GM12878 (cell line): ENCODE measurements at regions not wholly inside any gene's neighbourhood (a gene's known extent, or its start where the extent isn't known, plus 50 kb on each side); places are given as distances from the start of the nearest gene placed in this dataset.

Source experiments
- ATAC-seq: fragments of 200-7000 bp; cut with Tn5 transposase; 3 replicates; pipeline ENCODE4 v1.9.1; 2020; ENCODE audit warnings: mild to moderate bottlenecking, moderate library complexity
- BruUV-seq: library from RNA; stranded (reverse); fragments of 400-500 nt; replicated peaks from 2 replicates; lab custom pipeline; 2021; lab: Mats Ljungman, UMichigan
- CTCF ChIA-PET: fragments of 300-600 bp; sonication (Branson Sonifier 250); formaldehyde crosslinking; extraction: SDS; loops from one replicate; lab custom pipeline; 2021; ENCODE audit warnings: inconsistent platforms; lab: Yijun Ruan, JAX
- POLR2A ChIA-PET: fragments of 350-600 bp; formaldehyde crosslinking; extraction: SDS; loops from one replicate; lab custom pipeline; 2021; ENCODE audit warnings: inconsistent platforms; lab: Charles Lee
- RAD21 ChIA-PET: fragments of 300-600 bp; sonication (Branson Sonifier 250); formaldehyde crosslinking; loops from one replicate; lab custom pipeline; 2023; ENCODE audit warnings: antibody characterized with exemption; ENCODE audit not compliant: unreplicated experiment; lab: Charles Lee
- SMC1A ChIA-PET: fragments of 300-600 bp; sonication (Branson Sonifier 250); formaldehyde crosslinking; loops from one replicate; lab custom pipeline; 2023; ENCODE audit not compliant: unreplicated experiment, uncharacterized antibody; lab: Charles Lee
- DNase-seq: peaks from one replicate; pipeline ENCODE4 v3.0.0-alpha.2; 2011; ENCODE audit warnings: low read depth, low spot score
- FAIRE-seq: peaks from 3 replicates; lab custom pipeline; 2011; peaks lifted over from hg19 to GRCh38; lab: Jason Lieb, UNC
- H2AFZ ChIP-seq: 2 replicates; pipeline ENCODE4 v1.6.0; 2011; ENCODE audit warnings: low read depth, low read length, control low read depth; ENCODE audit not compliant: control insufficient read depth
- H3K27ac ChIP-seq: 2 replicates; pipeline ENCODE4 v1.5.1; 2011; ENCODE audit warnings: control low read depth; ENCODE audit not compliant: control insufficient read depth, insufficient read depth
- H3K27me3 ChIP-seq, 2 experiments: replicated peaks in 1 of 2; 2 replicates each; pipeline versions ENCODE4 v1.6.0 to v1.6.1; 2011; ENCODE audit warnings: low read length in 1 of 2; ENCODE audit not compliant: control insufficient read depth in 2 of 2, insufficient read depth in 2 of 2
- H3K36me3 ChIP-seq, 2 experiments: 2 replicates each; pipeline ENCODE4 v1.5.1; 2011; ENCODE audit warnings: low read length in 1 of 2; ENCODE audit not compliant: control insufficient read depth in 2 of 2, insufficient read depth in 2 of 2
- H3K4me1 ChIP-seq: 2 replicates; pipeline ENCODE4 v1.6.1; 2011; ENCODE audit warnings: mild to moderate bottlenecking, low read length, moderate library complexity, mixed read lengths; ENCODE audit not compliant: control insufficient read depth, insufficient read depth
- H3K4me2 ChIP-seq: 2 replicates; pipeline ENCODE4 v1.6.0; 2011; ENCODE audit warnings: control low read depth; ENCODE audit not compliant: control insufficient read depth, insufficient read depth
- H3K4me3 ChIP-seq: fragments of 200-600 bp; sonication (generic); 2 replicates; pipeline ENCODE4 v1.5.1; 2016
- H3K79me2 ChIP-seq: 2 replicates; pipeline ENCODE4 v1.6.0; 2011; ENCODE audit warnings: low read length; ENCODE audit not compliant: control insufficient read depth, insufficient read depth
- H3K9ac ChIP-seq: 2 replicates; pipeline ENCODE4 v1.8.0; 2011; ENCODE audit warnings: low read length, control low read depth, mixed read lengths; ENCODE audit not compliant: control insufficient read depth, insufficient read depth
- H3K9me3 ChIP-seq: replicated peaks from 3 replicates; pipeline ENCODE4 v1.5.1; 2011; ENCODE audit warnings: mild to moderate bottlenecking, low read length; ENCODE audit not compliant: control insufficient read depth, insufficient read depth
- H4K20me1 ChIP-seq: 2 replicates; pipeline ENCODE4 v1.6.0; 2011; ENCODE audit not compliant: control insufficient read depth, insufficient read depth
- BCLAF1 ChIP-seq: fragments of 450-650 bp; IDR thresholded peaks from 2 replicates; pipeline ENCODE4 v1.6.1; 2017; ENCODE audit warnings: antibody characterized with exemption, mild to moderate bottlenecking, moderate library complexity
- CHD2 ChIP-seq: IDR thresholded peaks from 2 replicates; pipeline ENCODE4 v1.6.1; 2011; ENCODE audit warnings: low read depth, low read length, improper control_type of control experiment, borderline replicate concordance
- EED ChIP-seq: sonication (generic); IDR thresholded peaks from 2 replicates; pipeline ENCODE4 v1.6.1; 2016; ENCODE audit warnings: antibody characterized with exemption, low read depth
- EZH2 ChIP-seq: IDR thresholded peaks from 2 replicates; pipeline ENCODE4 v1.6.1; 2012; ENCODE audit warnings: low read depth, mild to moderate bottlenecking, control low read depth, inconsistent platforms, low read length, borderline replicate concordance; ENCODE audit not compliant: control insufficient read depth
- NFIC ChIP-seq: IDR thresholded peaks from 2 replicates; pipeline ENCODE4 v1.6.1; 2012; ENCODE audit warnings: low read depth, mild to moderate bottlenecking, inconsistent platforms, low read length, moderate library complexity
- NRF1 ChIP-seq: conservative IDR thresholded peaks from 2 replicates; pipeline ENCODE4 v1.6.1; 2011; ENCODE audit warnings: mild to moderate bottlenecking, low read depth, low read length, improper control_type of control experiment
- RFX5 ChIP-seq: IDR thresholded peaks from 2 replicates; pipeline ENCODE4 v1.6.1; 2011; ENCODE audit warnings: low read depth, low read length, improper control_type of control experiment
- SMAD5 ChIP-seq: IDR thresholded peaks from 2 replicates; pipeline ENCODE4 v1.6.1; 2016; ENCODE audit warnings: antibody characterized with exemption, low read depth
- TARDBP ChIP-seq: IDR thresholded peaks from 2 replicates; pipeline ENCODE4 v1.6.1; 2016; ENCODE audit warnings: borderline replicate concordance
- WGBS: methylation state at CpG from one replicate; pipeline ENCODE4 v1.1.6; 2016; ENCODE audit warnings: low lambda C conversion rate; ENCODE audit not compliant: insufficient replicate concordance, insufficient coverage; ENCODE audit errors: missing lambda C conversion rate; 5-methylcytosine and 5-hydroxymethylcytosine counted together
- in situ Hi-C: fragments of 300-500 bp; cut with MboI; formaldehyde crosslinking; loops from 9 replicates; pipeline ENCODE4 v1.14.3; 2018; ENCODE audit warnings: mixed read lengths
- intact Hi-C: fragments of 100-400 bp; cut with micrococcal nuclease; formaldehyde crosslinking; loops from one replicate; pipeline ENCODE4 v1.14.2; 2022; ENCODE audit not compliant: unreplicated experiment
- TF ChIP-seq, protein P1 (sequence below): fragments of 450-650 bp; IDR thresholded peaks from 2 replicates; pipeline ENCODE4 v1.6.1; 2016; ENCODE audit warnings: mild to moderate bottlenecking, moderate library complexity, borderline replicate concordance
- TF ChIP-seq, protein P2 (sequence below): IDR thresholded peaks from 2 replicates; pipeline ENCODE4 v1.6.1; 2012; ENCODE audit warnings: low read length, inconsistent platforms

GRCh38 chr7:137081321-137082093, 213.1 kb downstream of the CHRM2 start:
- BruUV-seq, result no TSS peak
- POLR2A ChIA-PET, result no interaction called here
- Histone ChIP-seq H3K27me3 (no peaks in the 10 kb centered on the region), H3K36me3 (no peaks in the 10 kb centered on the region), H3K79me2 (no peaks in the 10 kb centered on the region), H3K9ac (no peak overlapping the region), H2AFZ (no peak overlapping the region), H3K4me3 (no peak overlapping the region), H3K9me3 (no peaks in the 10 kb centered on the region), H3K4me1 (no peaks in the 10 kb centered on the region), H3K4me2 (no peak overlapping the region), H4K20me1 (no peaks in the 10 kb centered on the region), H3K27ac (no peak overlapping the region)
- FAIRE-seq, result no peak
- RAD21 ChIA-PET, result no interaction called here
- CTCF ChIA-PET, result interaction anchor here (0.6 kb wide), 1 partner anchor 11 kb away, joined by 3 read pairs; no protein-coding TSS in a partner anchor
- ATAC-seq, result no peak
- intact Hi-C loops (no loop called here), in situ Hi-C loops (no loop called here)
- SMC1A ChIA-PET, result no interaction called here
- no peak for DNase-seq
- WGBS, result 3% methylated on average over 2 of the region's 2 CpGs
- TF ChIP-seq, protein P1, sequence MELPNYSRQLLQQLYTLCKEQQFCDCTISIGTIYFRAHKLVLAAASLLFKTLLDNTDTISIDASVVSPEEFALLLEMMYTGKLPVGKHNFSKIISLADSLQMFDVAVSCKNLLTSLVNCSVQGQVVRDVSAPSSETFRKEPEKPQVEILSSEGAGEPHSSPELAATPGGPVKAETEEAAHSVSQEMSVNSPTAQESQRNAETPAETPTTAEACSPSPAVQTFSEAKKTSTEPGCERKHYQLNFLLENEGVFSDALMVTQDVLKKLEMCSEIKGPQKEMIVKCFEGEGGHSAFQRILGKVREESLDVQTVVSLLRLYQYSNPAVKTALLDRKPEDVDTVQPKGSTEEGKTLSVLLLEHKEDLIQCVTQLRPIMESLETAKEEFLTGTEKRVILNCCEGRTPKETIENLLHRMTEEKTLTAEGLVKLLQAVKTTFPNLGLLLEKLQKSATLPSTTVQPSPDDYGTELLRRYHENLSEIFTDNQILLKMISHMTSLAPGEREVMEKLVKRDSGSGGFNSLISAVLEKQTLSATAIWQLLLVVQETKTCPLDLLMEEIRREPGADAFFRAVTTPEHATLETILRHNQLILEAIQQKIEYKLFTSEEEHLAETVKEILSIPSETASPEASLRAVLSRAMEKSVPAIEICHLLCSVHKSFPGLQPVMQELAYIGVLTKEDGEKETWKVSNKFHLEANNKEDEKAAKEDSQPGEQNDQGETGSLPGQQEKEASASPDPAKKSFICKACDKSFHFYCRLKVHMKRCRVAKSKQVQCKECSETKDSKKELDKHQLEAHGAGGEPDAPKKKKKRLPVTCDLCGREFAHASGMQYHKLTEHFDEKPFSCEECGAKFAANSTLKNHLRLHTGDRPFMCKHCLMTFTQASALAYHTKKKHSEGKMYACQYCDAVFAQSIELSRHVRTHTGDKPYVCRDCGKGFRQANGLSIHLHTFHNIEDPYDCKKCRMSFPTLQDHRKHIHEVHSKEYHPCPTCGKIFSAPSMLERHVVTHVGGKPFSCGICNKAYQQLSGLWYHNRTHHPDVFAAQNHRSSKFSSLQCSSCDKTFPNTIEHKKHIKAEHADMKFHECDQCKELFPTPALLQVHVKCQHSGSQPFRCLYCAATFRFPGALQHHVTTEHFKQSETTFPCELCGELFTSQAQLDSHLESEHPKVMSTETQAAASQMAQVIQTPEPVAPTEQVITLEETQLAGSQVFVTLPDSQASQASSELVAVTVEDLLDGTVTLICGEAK, result no peak
- no peak for TF ChIP-seq RFX5
- no peak for TF ChIP-seq NRF1
- TF ChIP-seq, protein P2, sequence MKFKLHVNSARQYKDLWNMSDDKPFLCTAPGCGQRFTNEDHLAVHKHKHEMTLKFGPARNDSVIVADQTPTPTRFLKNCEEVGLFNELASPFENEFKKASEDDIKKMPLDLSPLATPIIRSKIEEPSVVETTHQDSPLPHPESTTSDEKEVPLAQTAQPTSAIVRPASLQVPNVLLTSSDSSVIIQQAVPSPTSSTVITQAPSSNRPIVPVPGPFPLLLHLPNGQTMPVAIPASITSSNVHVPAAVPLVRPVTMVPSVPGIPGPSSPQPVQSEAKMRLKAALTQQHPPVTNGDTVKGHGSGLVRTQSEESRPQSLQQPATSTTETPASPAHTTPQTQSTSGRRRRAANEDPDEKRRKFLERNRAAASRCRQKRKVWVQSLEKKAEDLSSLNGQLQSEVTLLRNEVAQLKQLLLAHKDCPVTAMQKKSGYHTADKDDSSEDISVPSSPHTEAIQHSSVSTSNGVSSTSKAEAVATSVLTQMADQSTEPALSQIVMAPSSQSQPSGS, result no peak
- TF ChIP-seq SMAD5, result no peak
- TF ChIP-seq EZH2, result no peak
- no peak for TF ChIP-seq BCLAF1
- no peak for TF ChIP-seq EED
- no peak for TF ChIP-seq TARDBP
- TF ChIP-seq NFIC, result no peak
- TF ChIP-seq CHD2, result no peak
